KMS-11 (cell line): ENCODE measurements at regions not wholly inside any gene's neighbourhood (a gene's known extent, or its start where the extent isn't known, plus 50 kb on each side); places are given as distances from the start of the nearest gene placed in this dataset.
"Not testable (repeated sequence)": the region's sequence is repeated elsewhere in the genome, so short reads cannot be mapped to it uniquely, and the experiment has no call there.

Source experiments
- H2AFZ ChIP-seq: fragments of 200-600 bp; sonication (generic); 2 replicates; pipeline ENCODE4 v1.6.1; 2016; ENCODE audit warnings: antibody characterized with exemption, mixed run types, low read depth
- H3K27ac ChIP-seq: fragments of 200-600 bp; sonication (generic); 2 replicates; pipeline ENCODE4 v1.6.1; 2016; ENCODE audit warnings: mild to moderate bottlenecking, mixed run types
- H3K27me3 ChIP-seq: fragments of 200-600 bp; sonication (generic); 2 replicates; pipeline ENCODE4 v1.6.1; 2017; ENCODE audit warnings: mild to moderate bottlenecking, low read depth, mixed run types, moderate library complexity; ENCODE audit not compliant: insufficient read depth
- H3K36me3 ChIP-seq: fragments of 200-600 bp; sonication (generic); 2 replicates; pipeline ENCODE4 v1.6.1; 2017; ENCODE audit warnings: mild to moderate bottlenecking, mixed run types; ENCODE audit not compliant: insufficient read depth
- H3K4me1 ChIP-seq: fragments of 200-600 bp; sonication (generic); 2 replicates; pipeline ENCODE4 v1.6.1; 2016; ENCODE audit warnings: mild to moderate bottlenecking, low read depth, mixed run types; ENCODE audit not compliant: poor library complexity, severe bottlenecking
- H3K4me2 ChIP-seq: fragments of 200-600 bp; sonication (generic); 2 replicates; pipeline ENCODE4 v1.7.0; 2016; ENCODE audit warnings: mild to moderate bottlenecking, mixed run types
- H3K4me3 ChIP-seq: fragments of 200-600 bp; sonication (generic); IDR thresholded peaks from 2 replicates; pipeline ENCODE4 v1.6.1; 2017; ENCODE audit warnings: low read depth, low read length, mixed read lengths; ENCODE audit not compliant: insufficient read depth
- H3K79me2 ChIP-seq: fragments of 200-600 bp; sonication (generic); 2 replicates; pipeline ENCODE4 v1.6.1; 2016; ENCODE audit warnings: low read depth, mixed run types; ENCODE audit not compliant: insufficient read depth
- H3K9ac ChIP-seq: fragments of 200-600 bp; sonication (generic); 2 replicates; pipeline ENCODE4 v1.6.1; 2016; ENCODE audit warnings: mild to moderate bottlenecking, mixed run types
- H4K20me1 ChIP-seq: fragments of 200-600 bp; sonication (generic); 2 replicates; pipeline ENCODE4 v1.6.1; 2016; ENCODE audit warnings: mild to moderate bottlenecking, mixed run types; ENCODE audit not compliant: insufficient read depth
- TF ChIP-seq, protein P1 (sequence below): fragments of 200-600 bp; sonication (generic); conservative IDR thresholded peaks from 2 replicates; pipeline ENCODE4 v1.6.1; 2017; ENCODE audit warnings: low read depth, mild to moderate bottlenecking, antibody characterized with exemption, low read length, moderate library complexity, mixed read lengths

- TF ChIP-seq, protein P1, sequence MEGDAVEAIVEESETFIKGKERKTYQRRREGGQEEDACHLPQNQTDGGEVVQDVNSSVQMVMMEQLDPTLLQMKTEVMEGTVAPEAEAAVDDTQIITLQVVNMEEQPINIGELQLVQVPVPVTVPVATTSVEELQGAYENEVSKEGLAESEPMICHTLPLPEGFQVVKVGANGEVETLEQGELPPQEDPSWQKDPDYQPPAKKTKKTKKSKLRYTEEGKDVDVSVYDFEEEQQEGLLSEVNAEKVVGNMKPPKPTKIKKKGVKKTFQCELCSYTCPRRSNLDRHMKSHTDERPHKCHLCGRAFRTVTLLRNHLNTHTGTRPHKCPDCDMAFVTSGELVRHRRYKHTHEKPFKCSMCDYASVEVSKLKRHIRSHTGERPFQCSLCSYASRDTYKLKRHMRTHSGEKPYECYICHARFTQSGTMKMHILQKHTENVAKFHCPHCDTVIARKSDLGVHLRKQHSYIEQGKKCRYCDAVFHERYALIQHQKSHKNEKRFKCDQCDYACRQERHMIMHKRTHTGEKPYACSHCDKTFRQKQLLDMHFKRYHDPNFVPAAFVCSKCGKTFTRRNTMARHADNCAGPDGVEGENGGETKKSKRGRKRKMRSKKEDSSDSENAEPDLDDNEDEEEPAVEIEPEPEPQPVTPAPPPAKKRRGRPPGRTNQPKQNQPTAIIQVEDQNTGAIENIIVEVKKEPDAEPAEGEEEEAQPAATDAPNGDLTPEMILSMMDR: no peak
- Histone ChIP-seq H4K20me1 (no peaks in the 10 kb centered on the region), H3K4me2 (no peak overlapping the region), H3K79me2 (no peaks in the 10 kb centered on the region), H3K9ac (no peak overlapping the region), H3K4me3 (no peak overlapping the region), H3K4me1 (no peaks in the 10 kb centered on the region), H3K36me3 (no peaks in the 10 kb centered on the region), H2AFZ (no peak overlapping the region), H3K27ac (no peak overlapping the region), H3K27me3 (no peaks in the 10 kb centered on the region)
Observed at GRCh38 chr16:59463776-59464175, 729.7 kb upstream of the GOT2 start.

GRCh38 chr16:59459806-59460205 is 725.7 kb upstream of the GOT2 start:
- Histone ChIP-seq H3K27ac (no peak overlapping the region), H3K9ac (no peak overlapping the region), H2AFZ (no peak overlapping the region), H3K36me3 (no peaks in the 10 kb centered on the region), H4K20me1 (no peaks in the 10 kb centered on the region), H3K79me2 (no peaks in the 10 kb centered on the region), H3K27me3 (no peaks in the 10 kb centered on the region), H3K4me3 (no peak overlapping the region), H3K4me2 (no peak overlapping the region), H3K4me1 (no peaks in the 10 kb centered on the region)
- TF ChIP-seq, protein P1: no peak

GRCh38 chr16:59455497-59455896 is 721.4 kb upstream of the GOT2 start:
- TF ChIP-seq, protein P1: no peak
- Histone ChIP-seq H3K4me3 (no peak overlapping the region), H4K20me1 (no peaks in the 10 kb centered on the region), H2AFZ (no peak overlapping the region), H3K27me3 (no peaks in the 10 kb centered on the region), H3K4me2 (no peak overlapping the region), H3K36me3 (no peaks in the 10 kb centered on the region), H3K27ac (no peak overlapping the region), H3K79me2 (no peaks in the 10 kb centered on the region), H3K9ac (no peak overlapping the region), H3K4me1 (no peaks in the 10 kb centered on the region)

GRCh38 chr16:59450513-59450912 is 716.4 kb upstream of the GOT2 start:
- H3K27ac ChIP-seq, H3K27me3 ChIP-seq: not testable (repeated sequence)

GRCh38 chr16:59440502-59440901 is 706.4 kb upstream of the GOT2 start:
- Histone ChIP-seq H3K4me2 (no peak overlapping the region), H3K27me3 (no peaks in the 10 kb centered on the region), H3K36me3 (no peaks in the 10 kb centered on the region), H2AFZ (no peak overlapping the region), H3K79me2 (no peaks in the 10 kb centered on the region), H3K27ac (no peak overlapping the region), H3K4me3 (no peak overlapping the region), H3K9ac (no peak overlapping the region), H4K20me1 (no peaks in the 10 kb centered on the region), H3K4me1 (no peaks in the 10 kb centered on the region)
- TF ChIP-seq, protein P1: no peak

More at GRCh38 chr16:59450513-59450912, 716.4 kb upstream of the GOT2 start:
- H4K20me1 ChIP-seq, H3K4me3 ChIP-seq, H2AFZ ChIP-seq, H3K79me2 ChIP-seq, H3K4me2 ChIP-seq, H3K4me1 ChIP-seq, H3K9ac ChIP-seq, H3K36me3 ChIP-seq: not testable (repeated sequence)
